Kidney (tissue), 13 donors: ENCODE measurements at regions not wholly inside any gene's neighbourhood (a gene's known extent, or its start where the extent isn't known, plus 50 kb on each side); places are given as distances from the start of the nearest gene placed in this dataset.
A peak's percentile ranks its signal among the peaks of the same experiment; 100 is the strongest.

Source experiments
- DNase-seq, 5 donors: peaks; one replicate each; pipeline ENCODE4 v3.0.0-alpha.2; 2013 to 2020
- FAIRE-seq: peaks from 2 replicates; lab custom pipeline; 2012; peaks lifted over from hg19 to GRCh38; lab: Jason Lieb, UNC
- H3K27ac ChIP-seq, 2 donors: one replicate each; pipeline ENCODE4 v1.7.0; 2013; ENCODE audit warnings: low read depth in 2 of 2, low read length in 2 of 2, inconsistent platforms in 1 of 2
- H3K27me3 ChIP-seq: one replicate; pipeline ENCODE4 v1.7.1; 2013; ENCODE audit warnings: low read length, inconsistent platforms; ENCODE audit not compliant: control insufficient read depth, insufficient read depth
- H3K36me3 ChIP-seq, 3 donors: one replicate each; pipeline versions ENCODE4 v1.7.0 to v1.7.1; 2013; ENCODE audit warnings: low read length in 3 of 3, control low read depth in 1 of 3, inconsistent platforms in 1 of 3; ENCODE audit not compliant: insufficient read depth in 3 of 3, control insufficient read depth in 2 of 3
- H3K4me1 ChIP-seq, 3 donors: one replicate each; pipeline versions ENCODE4 v1.7.0 to v1.7.1; 2013; ENCODE audit warnings: low read length in 3 of 3, inconsistent platforms in 1 of 3, low read depth in 1 of 3; ENCODE audit not compliant: control insufficient read depth in 2 of 3, insufficient read depth in 2 of 3
- H3K4me3 ChIP-seq, 3 donors: one replicate each; pipeline versions ENCODE4 v1.7.0 to v1.8.1; 2013; ENCODE audit warnings: low read length in 3 of 3, control low read depth in 1 of 3, inconsistent platforms in 1 of 3
- H3K9ac ChIP-seq, 3 donors: one replicate each; pipeline versions ENCODE4 v1.7.0 to v1.7.1; 2013; ENCODE audit warnings: low read length in 3 of 3, control low read depth in 1 of 3, inconsistent platforms in 1 of 3
- H3K9me3 ChIP-seq, 3 donors: one replicate each; pipeline versions ENCODE4 v1.7.0 to v1.7.1; 2013; ENCODE audit warnings: low read length in 3 of 3, control low read depth in 1 of 3, inconsistent platforms in 1 of 3; ENCODE audit not compliant: control insufficient read depth in 2 of 3, insufficient read depth in 1 of 3
- CTCF ChIP-seq: IDR thresholded peaks from 3 replicates; pipeline ENCODE4 v1.5.1; 2012; ENCODE audit warnings: mild to moderate bottlenecking, moderate library complexity, borderline replicate concordance; ENCODE audit not compliant: insufficient read depth; ENCODE audit errors: extremely low read depth
- intact Hi-C: fragments of 100-400 bp; cut with DNase I; formaldehyde crosslinking; loops from one replicate; pipeline ENCODE4 v1.11.1; 2022
- donor health status: control.
- donor health status: control.
- donor health status: control.
- donor health status: control.
- donor health status: control.
- donor health status: DM: yes; HTN: yes; CAD: no.
- donor health status: Normal renal cell carcinoma (clear cell type).

DNA sequence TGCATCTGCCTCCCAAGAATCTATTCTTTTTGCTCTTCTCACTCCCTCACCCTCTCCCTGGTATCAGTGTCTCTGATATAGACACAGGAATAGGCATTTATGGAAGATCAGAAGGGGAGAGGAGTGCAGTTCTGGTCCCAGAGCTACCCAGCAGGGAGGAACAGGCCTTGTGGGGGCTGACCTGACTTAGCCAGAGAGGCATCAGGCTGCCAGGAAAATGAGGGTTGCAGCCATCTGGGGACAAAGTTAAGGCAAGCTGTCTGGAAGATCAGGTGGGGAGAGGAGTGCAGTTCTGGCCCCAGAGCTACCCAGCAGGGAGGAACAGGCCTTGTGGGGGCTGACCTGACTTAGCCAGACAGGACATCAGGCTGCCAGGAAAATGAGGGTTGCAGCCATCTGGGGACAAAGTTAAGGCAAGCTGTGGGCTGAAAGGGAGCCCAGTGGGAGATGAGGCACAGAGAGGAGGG, 69.9 kb upstream of the HK2 start:
- no peaks in the 10 kb centered on the region for H3K36me3 ChIP-seq
- DNase-seq: no peak
- no peak for FAIRE-seq
- H3K27me3 ChIP-seq: no peaks in the 10 kb centered on the region
- H3K9me3 ChIP-seq: no peaks in the 10 kb centered on the region
- peaks cover 0 to 4% (median 0%) of the 10 kb centered on the region in 3 donors for H3K4me1 ChIP-seq
- H3K4me3 ChIP-seq: no peak overlapping the region
- no peak overlapping the region for H3K27ac ChIP-seq
- TF ChIP-seq CTCF: no peak
- no peak overlapping the region for H3K9ac ChIP-seq
- intact Hi-C loops: no loop called here

- FAIRE-seq: no peak
These were observed 69.3 kb upstream of the HK2 start for GRCh38 chr2:74764429-74765272.

DNA sequence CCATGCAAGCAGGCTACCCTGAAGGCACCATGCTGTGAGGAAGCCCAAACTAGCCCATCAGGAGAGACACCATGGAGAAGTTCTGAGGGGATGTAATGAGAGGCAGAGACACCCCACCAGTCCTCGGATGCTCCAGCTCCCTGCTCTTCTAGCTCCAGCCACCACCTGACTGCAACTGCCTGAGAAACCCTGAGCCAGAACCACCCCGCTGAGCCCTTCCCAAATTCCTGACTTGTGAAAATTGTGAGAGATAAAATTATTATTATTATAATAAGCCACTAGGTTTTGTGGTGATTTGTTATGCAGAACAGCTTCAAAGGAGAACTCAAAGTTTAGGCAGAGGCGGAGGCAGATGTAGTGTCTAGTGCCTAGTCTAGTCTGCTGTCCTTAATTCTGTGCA, 67.1 kb upstream of the HK2 start:
- no peak for FAIRE-seq
- no peak for DNase-seq
- no peaks in the 10 kb centered on the region for H3K36me3 ChIP-seq
- H3K27ac ChIP-seq: no peak overlapping the region
- H3K9me3 ChIP-seq: no peaks in the 10 kb centered on the region
- intact Hi-C loops: no loop called here
- H3K27me3 ChIP-seq: no peaks in the 10 kb centered on the region
- peaks cover 0 to 4% (median 0%) of the 10 kb centered on the region in 3 donors for H3K4me1 ChIP-seq
- no peak overlapping the region for H3K4me3 ChIP-seq
- no peak overlapping the region for H3K9ac ChIP-seq
- TF ChIP-seq CTCF: no peak

More at GRCh38 chr2:74764429-74765272, 69.3 kb upstream of the HK2 start:
- peak in 2 of 5 donors; percentile 32 to 71 for DNase-seq
- peaks cover 0 to 4% (median 0%) of the 10 kb centered on the region in 3 donors for H3K4me1 ChIP-seq
- no peak overlapping the region for H3K4me3 ChIP-seq
- intact Hi-C loops: no loop called here
- no peaks in the 10 kb centered on the region for H3K27me3 ChIP-seq
- no peak overlapping the region for H3K9ac ChIP-seq
- TF ChIP-seq CTCF: no peak
- no peaks in the 10 kb centered on the region for H3K9me3 ChIP-seq
- H3K27ac ChIP-seq: no peak overlapping the region
- no peaks in the 10 kb centered on the region for H3K36me3 ChIP-seq
